GM18867 (cell line): ENCODE measurements at regions not wholly inside any gene's neighbourhood (a gene's known extent, or its start where the extent isn't known, plus 50 kb on each side); places are given as distances from the start of the nearest gene placed in this dataset.

Experiments used
- ATAC-seq: cut with Tn5 transposase; IDR thresholded peaks from one replicate; pipeline ENCODE4 v1.9.1; 2021; ENCODE audit warnings: mild to moderate bottlenecking, moderate library complexity; ENCODE audit not compliant: unreplicated experiment

DNA sequence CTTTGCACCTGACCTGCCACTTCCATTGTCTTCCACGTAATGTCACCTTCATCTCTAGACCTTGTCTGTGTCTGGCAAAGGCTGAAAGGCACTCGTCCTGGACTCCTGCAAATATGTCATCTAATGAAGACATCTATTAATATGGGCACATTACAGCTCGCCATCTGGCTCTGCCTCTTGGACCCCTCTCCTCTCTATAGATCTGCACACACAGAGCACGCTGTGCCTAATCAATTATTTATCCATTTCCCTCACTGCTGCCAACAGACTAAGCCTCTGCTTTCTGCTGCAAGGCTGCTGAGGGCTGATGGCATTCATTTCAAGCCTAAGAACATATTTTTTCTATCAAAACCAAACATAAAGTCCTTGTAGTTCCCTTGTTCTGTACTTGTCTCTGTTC lies 573.0 kb downstream of the TUSC7 start:
- ATAC-seq = no peak

DNA sequence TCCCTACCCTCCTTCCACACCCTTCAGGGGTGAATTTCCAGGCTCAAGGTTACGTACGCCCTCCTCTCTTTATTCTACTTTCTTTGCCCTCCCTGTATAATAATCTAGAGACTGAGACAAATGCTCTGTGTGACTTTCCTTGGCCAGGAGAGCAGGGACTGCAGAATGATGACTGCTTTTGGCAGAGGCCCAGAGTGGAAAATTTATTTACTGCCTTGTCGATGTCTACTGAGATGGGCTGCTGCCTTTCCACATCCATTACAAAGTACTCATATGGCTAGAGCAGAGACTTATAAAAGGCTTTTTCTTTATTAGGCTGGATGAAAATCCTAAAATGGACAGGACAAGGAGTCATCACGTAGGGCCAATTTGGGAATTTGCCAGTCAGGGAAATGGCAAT lies 576.2 kb downstream of the TUSC7 start:
- ATAC-seq = no peak

- ATAC-seq = no peak
These were observed 576.9 kb downstream of the TUSC7 start for GRCh38 chr3:117286488-117286887.

DNA sequence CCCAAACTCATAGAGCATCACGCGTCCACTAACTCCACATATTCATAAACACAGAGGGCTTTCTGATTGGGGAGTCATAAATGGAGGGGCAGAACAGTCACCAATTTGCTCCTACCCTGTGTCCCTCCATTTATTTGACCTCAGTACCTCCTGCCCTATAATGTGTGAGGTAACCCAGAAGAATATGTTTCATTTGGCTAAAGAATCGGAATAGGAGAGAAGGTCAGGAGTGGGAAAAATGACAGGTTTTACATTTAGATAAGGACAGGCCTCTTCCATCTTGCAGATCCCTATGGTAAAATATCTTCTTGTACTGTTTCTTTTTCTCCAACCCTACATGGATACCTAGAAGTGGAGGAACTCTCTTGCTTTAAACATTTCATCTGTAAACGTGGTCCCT lies 578.0 kb downstream of the TUSC7 start:
- ATAC-seq = no peak

GRCh38 chr3:117291476-117291875 lies 581.9 kb downstream of the TUSC7 start:
- ATAC-seq = no peak

GRCh38 chr3:117297065-117297464 lies 587.5 kb downstream of the TUSC7 start:
- no peak for ATAC-seq

DNA sequence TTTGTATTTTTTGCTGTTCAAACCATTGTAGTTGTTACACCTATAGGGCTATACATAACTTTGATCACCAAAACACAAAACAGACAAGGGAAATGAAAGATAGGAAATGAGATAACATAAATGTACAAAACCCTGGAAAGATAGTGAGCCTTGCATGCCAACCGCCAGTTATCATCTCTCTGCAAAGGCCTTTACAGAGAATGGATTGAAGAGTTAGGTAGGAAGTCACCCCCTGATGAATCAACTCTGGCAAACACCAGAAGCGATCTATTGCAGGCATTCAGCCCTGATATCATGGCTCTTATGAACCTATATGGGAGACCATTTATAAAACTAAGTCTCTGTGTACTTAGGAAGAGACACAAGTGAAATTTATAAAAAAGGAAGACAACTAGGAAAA lies 588.0 kb downstream of the TUSC7 start:
- no peak for ATAC-seq

- ATAC-seq = no peak
These were observed 588.7 kb downstream of the TUSC7 start for GRCh38 chr3:117298273-117298672.

GRCh38 chr3:117302428-117302827 lies 592.8 kb downstream of the TUSC7 start:
- ATAC-seq = no peak

DNA sequence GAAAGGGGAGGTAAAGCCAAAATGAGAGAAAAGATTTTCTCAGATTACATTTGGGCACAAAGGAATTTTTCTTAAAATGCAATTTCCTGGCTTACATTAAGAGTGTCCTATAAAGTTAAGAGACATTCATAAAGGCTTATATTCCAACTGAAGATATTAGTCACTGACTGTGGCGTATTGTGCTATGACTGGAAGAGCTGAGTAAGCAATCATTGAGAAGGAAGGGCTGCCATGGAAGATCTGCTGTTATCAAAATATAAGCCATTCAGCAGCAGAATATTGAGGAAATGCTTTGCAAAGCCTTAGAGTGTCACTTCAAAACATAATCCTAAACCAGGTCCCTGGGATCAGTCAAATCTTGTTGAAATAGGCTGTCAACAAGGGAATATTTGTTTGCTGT lies 593.9 kb downstream of the TUSC7 start:
- no peak for ATAC-seq

- peak; percentile 61 for ATAC-seq
These were observed 595.1 kb downstream of the TUSC7 start for GRCh38 chr3:117304681-117305080.

- no peak for ATAC-seq
These were observed 596.1 kb downstream of the TUSC7 start for GRCh38 chr3:117305681-117306080.

DNA sequence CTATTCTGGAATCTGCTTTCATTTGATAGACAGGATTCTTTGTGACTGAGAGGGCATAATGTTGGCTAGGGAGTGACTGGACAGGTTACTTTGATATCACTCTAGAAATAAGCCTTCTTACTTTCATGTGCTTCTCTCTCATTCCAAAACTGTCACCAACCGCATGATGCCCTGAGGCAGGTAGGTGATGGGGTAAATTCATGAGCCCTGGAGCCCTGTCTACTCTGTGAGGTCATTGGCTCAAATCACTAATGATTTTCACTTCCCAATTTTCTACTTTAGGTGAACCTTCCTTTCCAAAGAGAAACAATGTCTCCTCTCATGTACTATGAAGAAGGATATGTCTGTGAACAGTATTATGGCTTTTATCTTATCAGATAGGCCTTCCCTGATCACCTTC lies 596.7 kb downstream of the TUSC7 start:
- ATAC-seq = peak; percentile 63

DNA sequence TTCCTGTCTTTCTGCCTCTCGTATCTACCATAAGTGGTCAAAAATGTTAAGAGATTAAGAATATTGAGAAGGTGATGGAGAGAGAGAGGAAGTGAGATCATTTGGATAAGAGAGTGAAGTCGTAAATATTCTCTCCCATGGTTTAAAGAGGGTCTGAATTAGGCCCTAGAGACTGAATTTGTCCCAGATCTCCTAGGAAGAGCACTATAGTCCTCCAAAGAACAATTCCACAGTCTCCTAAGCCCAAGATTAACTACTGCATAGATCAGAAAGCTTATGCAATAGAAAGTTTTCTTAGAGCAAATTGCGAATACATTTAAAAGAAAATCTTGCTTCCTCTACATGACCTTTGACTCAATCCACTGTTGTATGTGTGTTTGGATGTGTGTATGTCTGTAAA lies 598.8 kb downstream of the TUSC7 start:
- ATAC-seq = no peak

DNA sequence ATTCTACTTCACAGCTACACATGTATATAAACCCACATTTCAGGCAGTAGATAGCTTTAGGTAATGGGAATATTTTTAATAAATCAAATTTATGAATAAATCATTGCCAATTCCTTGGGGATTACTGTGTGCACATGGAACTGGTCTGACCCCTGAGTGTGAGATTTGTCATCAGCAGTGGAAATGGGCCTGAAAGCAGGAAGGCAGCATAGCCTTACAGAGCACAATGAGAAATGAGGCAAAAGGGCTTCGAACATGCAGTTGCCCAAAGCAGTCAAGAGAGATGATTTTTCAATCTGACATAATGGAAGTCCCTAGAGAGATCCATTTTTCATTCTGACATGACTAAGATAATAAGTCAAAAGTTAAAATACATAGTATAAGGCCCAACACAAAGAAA lies 599.2 kb downstream of the TUSC7 start:
- no peak for ATAC-seq

- ATAC-seq = no peak
These were observed 601.0 kb downstream of the TUSC7 start for GRCh38 chr3:117310536-117310935.

DNA sequence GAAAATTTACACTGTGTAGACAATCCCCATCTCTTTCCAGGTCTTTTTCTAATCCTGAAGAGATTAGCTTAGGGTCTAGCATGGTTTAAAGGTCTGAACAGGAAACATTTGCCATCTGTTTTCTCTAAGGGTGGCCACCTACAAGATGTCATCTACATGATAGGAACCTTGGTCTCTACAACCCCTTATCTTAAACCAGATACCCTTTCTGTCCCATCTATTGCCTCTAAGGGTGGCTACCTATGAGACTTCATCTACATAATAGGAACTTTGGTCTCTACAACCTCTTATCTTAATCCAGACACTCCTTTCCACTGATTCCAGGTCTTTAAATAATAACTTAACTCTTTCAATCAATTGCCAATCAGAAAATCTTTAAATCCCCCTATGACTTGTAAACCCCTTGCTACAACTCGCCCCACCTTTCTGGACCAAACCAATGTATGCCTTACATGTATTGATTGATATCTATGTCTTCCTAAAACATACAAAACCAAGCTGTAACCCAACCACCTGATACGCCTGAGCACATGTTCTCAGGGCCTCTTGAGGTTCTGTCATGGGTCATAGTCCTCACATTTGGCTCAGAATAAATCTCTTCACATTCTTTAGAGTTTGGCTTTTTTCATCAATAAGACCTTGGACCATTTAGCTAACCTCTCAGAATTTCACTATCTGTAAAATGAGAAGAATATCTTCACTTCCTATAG lies 605.0 kb downstream of the TUSC7 start:
- no peak for ATAC-seq

DNA sequence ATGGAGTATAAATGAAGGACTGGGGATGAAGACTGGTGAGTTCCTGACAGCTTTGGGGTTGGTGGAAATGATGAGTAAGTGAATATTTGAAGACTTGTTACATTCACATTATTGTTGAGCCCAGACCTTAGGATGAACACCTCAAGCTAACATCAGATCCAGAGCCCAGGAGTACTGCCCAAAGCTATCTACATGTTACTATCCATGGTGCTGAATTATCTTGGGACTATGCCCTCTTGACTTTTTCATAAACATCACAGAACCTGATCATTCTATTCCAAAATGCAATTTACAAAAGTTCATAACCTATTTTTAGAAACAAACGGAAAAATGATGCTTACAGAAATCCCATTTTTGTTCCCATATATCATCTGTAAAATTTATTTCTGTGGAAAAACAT lies 613.3 kb downstream of the TUSC7 start:
- no peak for ATAC-seq

- no peak for ATAC-seq
These were observed 637.3 kb downstream of the TUSC7 start for GRCh38 chr3:117346901-117347300.

DNA sequence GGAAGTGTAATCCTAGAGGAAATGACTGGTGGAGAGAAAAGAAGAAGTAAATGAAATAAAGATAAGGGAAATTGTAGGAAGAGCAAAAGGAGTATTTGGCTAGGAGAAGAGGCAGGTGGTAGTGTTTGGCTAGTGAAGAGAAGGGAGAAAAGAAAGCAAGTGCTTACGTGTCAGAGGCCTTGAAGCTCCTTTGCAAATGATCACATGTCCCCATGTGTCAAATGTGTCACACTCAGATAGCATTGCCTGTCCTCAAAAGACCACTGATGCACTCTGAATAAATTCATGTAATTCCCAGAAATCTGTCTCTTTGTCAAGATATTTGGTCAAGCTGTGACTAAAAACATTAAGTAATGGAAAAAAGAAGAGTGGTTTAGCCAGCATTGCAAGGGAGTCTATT lies 639.3 kb downstream of the TUSC7 start:
- no peak for ATAC-seq

GRCh38 chr3:117349566-117349965 lies 640.0 kb downstream of the TUSC7 start:
- no peak for ATAC-seq

DNA sequence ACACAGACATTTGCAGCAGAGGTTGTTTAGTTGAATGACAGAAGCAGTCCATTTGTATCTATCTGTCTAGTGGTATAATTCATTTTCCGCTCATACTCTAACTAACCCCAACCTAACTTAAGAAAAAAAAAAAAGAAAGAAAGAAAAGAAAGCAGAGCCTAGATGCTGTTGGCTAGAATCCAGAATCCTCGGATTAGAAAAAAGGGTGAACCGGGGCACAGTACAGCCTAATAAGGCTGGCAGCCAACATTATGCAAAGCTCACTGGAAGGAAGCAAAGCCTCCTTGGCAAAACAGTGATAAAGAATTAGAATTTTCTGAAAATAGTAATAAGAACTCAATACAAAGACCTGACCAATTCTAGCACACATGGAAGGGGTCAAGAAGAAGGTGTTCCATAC lies 640.8 kb downstream of the TUSC7 start:
- no peak for ATAC-seq

GRCh38 chr3:117355566-117355965 lies 646.0 kb downstream of the TUSC7 start:
- peak; percentile 80 for ATAC-seq
